Mammary epithelial cell (primary cell): ENCODE measurements at regions not wholly inside any gene's neighbourhood (a gene's known extent, or its start where the extent isn't known, plus 50 kb on each side); places are given as distances from the start of the nearest gene placed in this dataset.

Experiments
- CTCF ChIP-seq, 2 donors: IDR thresholded peaks in 1 of 2; conservative IDR thresholded peaks in 1 of 2; 2 replicates each; pipeline ENCODE4 v1.5.1; 2011 to 2012; ENCODE audit warnings: inconsistent platforms in 2 of 2, low read length in 2 of 2, mild to moderate bottlenecking in 2 of 2, control low read depth in 1 of 2, low read depth in 1 of 2; ENCODE audit not compliant: insufficient read depth in 1 of 2; ENCODE audit errors: extremely low read depth in 1 of 2
- EZH2 ChIP-seq: IDR thresholded peaks from 2 replicates; pipeline ENCODE4 v1.6.1; 2012; ENCODE audit warnings: low read length, inconsistent platforms, borderline replicate concordance

- no peak for TF ChIP-seq CTCF (conservative IDR thresholded peaks at IDR 0.05 in 1 of 2, IDR thresholded peaks at IDR 0.05 in 1 of 2; ENCODE audit: extremely low read depth in 1 of 2, insufficient read depth in 1 of 2, low read depth in 1 of 2, low read length in 2 of 2)
- no peak for TF ChIP-seq EZH2
Measured at GRCh38 chr15:38186507-38186906, 66.1 kb upstream of the SPRED1 start.
